WERI-Rb-1 (cell line): ENCODE measurements at regions not wholly inside any gene's neighbourhood (a gene's known extent, or its start where the extent isn't known, plus 50 kb on each side); places are given as distances from the start of the nearest gene placed in this dataset.

Source experiments
- DNase-seq: peaks from one replicate; pipeline ENCODE4 v3.0.0-alpha.2; 2020
- H3K27ac ChIP-seq: fragments of 250-450 bp; sonication (Bioruptor Pico); 2 replicates; pipeline ENCODE4 v1.5.1; 2020; ENCODE audit warnings: mild to moderate bottlenecking, moderate library complexity
- H3K27me3 ChIP-seq: fragments of 250-450 bp; sonication (Bioruptor Pico); 2 replicates; pipeline ENCODE4 v1.5.1; 2021; ENCODE audit warnings: mild to moderate bottlenecking, low read depth, moderate library complexity; ENCODE audit not compliant: insufficient read depth, severe bottlenecking
- H3K36me3 ChIP-seq: fragments of 250-450 bp; sonication (Bioruptor Pico); 2 replicates; pipeline ENCODE4 v1.5.1; 2020; ENCODE audit warnings: mild to moderate bottlenecking, moderate library complexity
- H3K4me3 ChIP-seq: 2 replicates; pipeline ENCODE4 v1.5.1; 2011; ENCODE audit warnings: low read depth, mild to moderate bottlenecking, control low read depth, low read length
- H3K9me3 ChIP-seq: fragments of 250-450 bp; sonication (Bioruptor Pico); 2 replicates; pipeline ENCODE4 v1.5.1; 2021; ENCODE audit warnings: mild to moderate bottlenecking, moderate library complexity; ENCODE audit not compliant: severe bottlenecking
- CTCF ChIP-seq: IDR thresholded peaks from 2 replicates; pipeline ENCODE4 v1.5.1; 2011; ENCODE audit warnings: low read depth, mild to moderate bottlenecking, control low read depth, inconsistent platforms, low read length

GRCh38 chr11:45079075-45079444 is 67.4 kb upstream of the PRDM11 start:
- Histone ChIP-seq H3K36me3 (no peaks in the 10 kb centered on the region), H3K27me3 (no peaks in the 10 kb centered on the region), H3K4me3 (no peak overlapping the region), H3K9me3 (peaks cover 4% of the 10 kb centered on the region), H3K27ac (peak overlapping the region; percentile 74)
- no peak for TF ChIP-seq CTCF
- DNase-seq, result peak; percentile 94

- peak overlapping the region; percentile 74 for H3K27ac ChIP-seq
- no peak for TF ChIP-seq CTCF
- peaks cover 4% of the 10 kb centered on the region for H3K9me3 ChIP-seq
- DNase-seq, result no peak
- H3K27me3 ChIP-seq, result no peaks in the 10 kb centered on the region
- H3K36me3 ChIP-seq, result no peaks in the 10 kb centered on the region
- H3K4me3 ChIP-seq, result no peak overlapping the region
Measured at GRCh38 chr11:45079567-45079942, 66.9 kb upstream of the PRDM11 start.

GRCh38 chr11:45079943-45080719 is 66.3 kb upstream of the PRDM11 start:
- DNase-seq, result peak; percentile 33
- H3K27ac ChIP-seq, result peak overlapping the region; percentile 74

GRCh38 chr11:45082744-45083543 is 63.5 kb upstream of the PRDM11 start:
- H3K27ac ChIP-seq, result no peak overlapping the region

More at GRCh38 chr11:45079943-45080719, 66.3 kb upstream of the PRDM11 start:
- Histone ChIP-seq H3K9me3 (peaks cover 4% of the 10 kb centered on the region), H3K27me3 (no peaks in the 10 kb centered on the region), H3K36me3 (no peaks in the 10 kb centered on the region), H3K4me3 (no peak overlapping the region)
- no peak for TF ChIP-seq CTCF

GRCh38 chr11:45083544-45084087 is 62.8 kb upstream of the PRDM11 start:
- no peak overlapping the region for H3K27ac ChIP-seq
- peak; percentile 90 for TF ChIP-seq CTCF
- peak; percentile 76 for DNase-seq
- peaks cover 4% of the 10 kb centered on the region for H3K9me3 ChIP-seq
- no peaks in the 10 kb centered on the region for H3K27me3 ChIP-seq
- H3K4me3 ChIP-seq, result no peak overlapping the region
- no peaks in the 10 kb centered on the region for H3K36me3 ChIP-seq

More at GRCh38 chr11:45082744-45083543, 63.5 kb upstream of the PRDM11 start:
- Histone ChIP-seq H3K27me3 (no peaks in the 10 kb centered on the region), H3K9me3 (peaks cover 4% of the 10 kb centered on the region), H3K36me3 (no peaks in the 10 kb centered on the region), H3K4me3 (no peak overlapping the region)
- TF ChIP-seq CTCF, result no peak
- no peak for DNase-seq
